ENCODE measurements at regions not wholly inside any gene's neighbourhood (a gene's known extent, or its start where the extent isn't known, plus 50 kb on each side); places are given as distances from the start of the nearest gene placed in this dataset.

DNA sequence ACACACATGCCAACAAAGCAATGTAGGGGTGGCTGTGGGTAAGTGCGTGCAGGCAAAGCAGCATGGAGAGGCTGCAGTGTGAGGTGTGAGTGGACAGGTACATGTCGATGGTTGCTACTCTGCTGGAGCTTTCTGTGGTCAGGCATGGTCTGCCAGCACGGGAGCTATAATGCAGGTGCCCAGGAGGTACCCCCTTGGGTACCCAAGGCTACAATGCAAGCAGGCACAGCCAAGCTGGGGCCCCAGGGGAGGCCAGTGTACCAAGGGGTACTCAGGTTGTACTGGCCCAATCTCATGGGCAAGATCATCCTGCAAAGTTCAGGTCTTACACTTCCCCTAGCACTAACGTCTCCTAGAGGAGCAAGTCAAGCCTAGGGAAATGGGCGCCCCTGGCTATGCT lies 58.4 kb upstream of the IRAK1BP1 start:
- no peaks in the 10 kb centered on the region for H3K27me3 ChIP-seq (ENCODE audit: control insufficient read depth in 4 of 4, insufficient read depth in 4 of 4, low read length in 3 of 4)

More for the DNA sequence above, 58.4 kb upstream of the IRAK1BP1 start:
- no peak overlapping the region for H3K9ac ChIP-seq (ENCODE audit: low read depth in 1 of 2, low read length in 2 of 2)
- H3K27ac ChIP-seq (ENCODE audit: low read depth in 1 of 2, low read length in 2 of 2) = no peak overlapping the region
- no peak for DNase-seq (ENCODE audit: low spot score)
- peaks cover 0 to 4% (median 0%) of the 10 kb centered on the region in 4 donors for H3K9me3 ChIP-seq (ENCODE audit: control insufficient read depth in 4 of 4, low read length in 3 of 4)
- 89% methylated on average over 5 of the region's 5 CpGs for WGBS
- no peaks in the 10 kb centered on the region for H3K36me3 ChIP-seq (ENCODE audit: control insufficient read depth in 4 of 4, insufficient read depth in 3 of 4, low read depth in 1 of 4, low read length in 3 of 4)
- TF ChIP-seq RAD21 (IDR thresholded peaks at IDR 0.05) (no peak), HNF4A (conservative IDR thresholded peaks at IDR 0.05) (no peak), GABPA (IDR thresholded peaks at IDR 0.05 in 1 of 2, conservative IDR thresholded peaks at IDR 0.05 in 1 of 2) (no peak), FOXA2 (IDR thresholded peaks at IDR 0.05) (no peak), TAF1 (conservative IDR thresholded peaks at IDR 0.05) (no peak), JUND (IDR thresholded peaks at IDR 0.05) (no peak), HNF4G (IDR thresholded peaks at IDR 0.05) (no peak), EGR1 (IDR thresholded peaks at IDR 0.05; ENCODE audit: low read depth in 2 of 2) (no peak), NR2F2 (IDR thresholded peaks at IDR 0.05) (no peak), SP1 (IDR thresholded peaks at IDR 0.05) (no peak), RXRA (IDR thresholded peaks at IDR 0.05) (no peak), FOXA1 (IDR thresholded peaks at IDR 0.05) (no peak), YY1 (IDR thresholded peaks at IDR 0.05) (no peak)
- TF ChIP-seq, protein P1, sequence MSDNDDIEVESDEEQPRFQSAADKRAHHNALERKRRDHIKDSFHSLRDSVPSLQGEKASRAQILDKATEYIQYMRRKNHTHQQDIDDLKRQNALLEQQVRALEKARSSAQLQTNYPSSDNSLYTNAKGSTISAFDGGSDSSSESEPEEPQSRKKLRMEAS (IDR thresholded peaks at IDR 0.05) = no peak
- TF ChIP-seq, protein P2, sequence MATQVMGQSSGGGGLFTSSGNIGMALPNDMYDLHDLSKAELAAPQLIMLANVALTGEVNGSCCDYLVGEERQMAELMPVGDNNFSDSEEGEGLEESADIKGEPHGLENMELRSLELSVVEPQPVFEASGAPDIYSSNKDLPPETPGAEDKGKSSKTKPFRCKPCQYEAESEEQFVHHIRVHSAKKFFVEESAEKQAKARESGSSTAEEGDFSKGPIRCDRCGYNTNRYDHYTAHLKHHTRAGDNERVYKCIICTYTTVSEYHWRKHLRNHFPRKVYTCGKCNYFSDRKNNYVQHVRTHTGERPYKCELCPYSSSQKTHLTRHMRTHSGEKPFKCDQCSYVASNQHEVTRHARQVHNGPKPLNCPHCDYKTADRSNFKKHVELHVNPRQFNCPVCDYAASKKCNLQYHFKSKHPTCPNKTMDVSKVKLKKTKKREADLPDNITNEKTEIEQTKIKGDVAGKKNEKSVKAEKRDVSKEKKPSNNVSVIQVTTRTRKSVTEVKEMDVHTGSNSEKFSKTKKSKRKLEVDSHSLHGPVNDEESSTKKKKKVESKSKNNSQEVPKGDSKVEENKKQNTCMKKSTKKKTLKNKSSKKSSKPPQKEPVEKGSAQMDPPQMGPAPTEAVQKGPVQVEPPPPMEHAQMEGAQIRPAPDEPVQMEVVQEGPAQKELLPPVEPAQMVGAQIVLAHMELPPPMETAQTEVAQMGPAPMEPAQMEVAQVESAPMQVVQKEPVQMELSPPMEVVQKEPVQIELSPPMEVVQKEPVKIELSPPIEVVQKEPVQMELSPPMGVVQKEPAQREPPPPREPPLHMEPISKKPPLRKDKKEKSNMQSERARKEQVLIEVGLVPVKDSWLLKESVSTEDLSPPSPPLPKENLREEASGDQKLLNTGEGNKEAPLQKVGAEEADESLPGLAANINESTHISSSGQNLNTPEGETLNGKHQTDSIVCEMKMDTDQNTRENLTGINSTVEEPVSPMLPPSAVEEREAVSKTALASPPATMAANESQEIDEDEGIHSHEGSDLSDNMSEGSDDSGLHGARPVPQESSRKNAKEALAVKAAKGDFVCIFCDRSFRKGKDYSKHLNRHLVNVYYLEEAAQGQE (IDR thresholded peaks at IDR 0.05) = no peak
- TF ChIP-seq, protein P3, sequence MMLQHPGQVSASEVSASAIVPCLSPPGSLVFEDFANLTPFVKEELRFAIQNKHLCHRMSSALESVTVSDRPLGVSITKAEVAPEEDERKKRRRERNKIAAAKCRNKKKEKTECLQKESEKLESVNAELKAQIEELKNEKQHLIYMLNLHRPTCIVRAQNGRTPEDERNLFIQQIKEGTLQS (IDR thresholded peaks at IDR 0.05) = no peak
- TF ChIP-seq, protein P4, sequence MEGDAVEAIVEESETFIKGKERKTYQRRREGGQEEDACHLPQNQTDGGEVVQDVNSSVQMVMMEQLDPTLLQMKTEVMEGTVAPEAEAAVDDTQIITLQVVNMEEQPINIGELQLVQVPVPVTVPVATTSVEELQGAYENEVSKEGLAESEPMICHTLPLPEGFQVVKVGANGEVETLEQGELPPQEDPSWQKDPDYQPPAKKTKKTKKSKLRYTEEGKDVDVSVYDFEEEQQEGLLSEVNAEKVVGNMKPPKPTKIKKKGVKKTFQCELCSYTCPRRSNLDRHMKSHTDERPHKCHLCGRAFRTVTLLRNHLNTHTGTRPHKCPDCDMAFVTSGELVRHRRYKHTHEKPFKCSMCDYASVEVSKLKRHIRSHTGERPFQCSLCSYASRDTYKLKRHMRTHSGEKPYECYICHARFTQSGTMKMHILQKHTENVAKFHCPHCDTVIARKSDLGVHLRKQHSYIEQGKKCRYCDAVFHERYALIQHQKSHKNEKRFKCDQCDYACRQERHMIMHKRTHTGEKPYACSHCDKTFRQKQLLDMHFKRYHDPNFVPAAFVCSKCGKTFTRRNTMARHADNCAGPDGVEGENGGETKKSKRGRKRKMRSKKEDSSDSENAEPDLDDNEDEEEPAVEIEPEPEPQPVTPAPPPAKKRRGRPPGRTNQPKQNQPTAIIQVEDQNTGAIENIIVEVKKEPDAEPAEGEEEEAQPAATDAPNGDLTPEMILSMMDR (IDR thresholded peaks at IDR 0.05; ENCODE audit: low read depth, low read length, missing input control) = no peak
- TF ChIP-seq, protein P5, sequence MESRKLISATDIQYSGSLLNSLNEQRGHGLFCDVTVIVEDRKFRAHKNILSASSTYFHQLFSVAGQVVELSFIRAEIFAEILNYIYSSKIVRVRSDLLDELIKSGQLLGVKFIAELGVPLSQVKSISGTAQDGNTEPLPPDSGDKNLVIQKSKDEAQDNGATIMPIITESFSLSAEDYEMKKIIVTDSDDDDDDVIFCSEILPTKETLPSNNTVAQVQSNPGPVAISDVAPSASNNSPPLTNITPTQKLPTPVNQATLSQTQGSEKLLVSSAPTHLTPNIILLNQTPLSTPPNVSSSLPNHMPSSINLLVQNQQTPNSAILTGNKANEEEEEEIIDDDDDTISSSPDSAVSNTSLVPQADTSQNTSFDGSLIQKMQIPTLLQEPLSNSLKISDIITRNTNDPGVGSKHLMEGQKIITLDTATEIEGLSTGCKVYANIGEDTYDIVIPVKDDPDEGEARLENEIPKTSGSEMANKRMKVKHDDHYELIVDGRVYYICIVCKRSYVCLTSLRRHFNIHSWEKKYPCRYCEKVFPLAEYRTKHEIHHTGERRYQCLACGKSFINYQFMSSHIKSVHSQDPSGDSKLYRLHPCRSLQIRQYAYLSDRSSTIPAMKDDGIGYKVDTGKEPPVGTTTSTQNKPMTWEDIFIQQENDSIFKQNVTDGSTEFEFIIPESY (IDR thresholded peaks at IDR 0.05) = no peak
- H3K4me1 ChIP-seq (ENCODE audit: control insufficient read depth in 4 of 4, insufficient read depth in 4 of 4, low read length in 3 of 4) = peaks cover 0 to 5% (median 3%) of the 10 kb centered on the region in 4 donors
- no peak overlapping the region for H3K4me3 ChIP-seq (ENCODE audit: low read depth in 1 of 3, low read length in 3 of 3)
